ENCODE measurements at regions not wholly inside any gene's neighbourhood (a gene's known extent, or its start where the extent isn't known, plus 50 kb on each side); places are given as distances from the start of the nearest gene placed in this dataset.

DNA sequence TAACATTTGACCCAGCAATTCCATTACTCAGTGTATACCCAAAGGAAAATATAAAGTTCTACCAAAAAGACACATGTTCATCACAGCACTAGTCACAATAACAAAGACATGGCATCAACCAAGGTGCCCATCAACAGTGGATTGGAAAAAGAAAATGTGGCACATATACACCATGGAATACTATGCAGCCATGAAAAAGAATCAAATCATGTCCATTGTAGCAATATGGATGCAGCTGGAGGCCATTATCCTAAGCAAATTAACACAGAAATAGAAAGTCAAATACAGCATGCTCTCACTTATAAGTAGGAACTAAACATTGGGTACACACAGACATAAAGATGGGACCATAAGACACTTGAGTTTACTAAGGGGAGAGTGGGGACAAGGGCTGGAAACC is 441.9 kb upstream of the ID4 start:
- TF ChIP-seq, protein P1, sequence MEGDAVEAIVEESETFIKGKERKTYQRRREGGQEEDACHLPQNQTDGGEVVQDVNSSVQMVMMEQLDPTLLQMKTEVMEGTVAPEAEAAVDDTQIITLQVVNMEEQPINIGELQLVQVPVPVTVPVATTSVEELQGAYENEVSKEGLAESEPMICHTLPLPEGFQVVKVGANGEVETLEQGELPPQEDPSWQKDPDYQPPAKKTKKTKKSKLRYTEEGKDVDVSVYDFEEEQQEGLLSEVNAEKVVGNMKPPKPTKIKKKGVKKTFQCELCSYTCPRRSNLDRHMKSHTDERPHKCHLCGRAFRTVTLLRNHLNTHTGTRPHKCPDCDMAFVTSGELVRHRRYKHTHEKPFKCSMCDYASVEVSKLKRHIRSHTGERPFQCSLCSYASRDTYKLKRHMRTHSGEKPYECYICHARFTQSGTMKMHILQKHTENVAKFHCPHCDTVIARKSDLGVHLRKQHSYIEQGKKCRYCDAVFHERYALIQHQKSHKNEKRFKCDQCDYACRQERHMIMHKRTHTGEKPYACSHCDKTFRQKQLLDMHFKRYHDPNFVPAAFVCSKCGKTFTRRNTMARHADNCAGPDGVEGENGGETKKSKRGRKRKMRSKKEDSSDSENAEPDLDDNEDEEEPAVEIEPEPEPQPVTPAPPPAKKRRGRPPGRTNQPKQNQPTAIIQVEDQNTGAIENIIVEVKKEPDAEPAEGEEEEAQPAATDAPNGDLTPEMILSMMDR (IDR thresholded peaks at IDR 0.05), result no peak
- TF ChIP-seq EZH2phosphoT487 (IDR thresholded peaks at IDR 0.05; ENCODE audit: borderline replicate concordance, low read depth), result no peak
- no peak for TF ChIP-seq POLR2AphosphoS5 (IDR thresholded peaks at IDR 0.05; ENCODE audit: low read depth, low read length)
- TF ChIP-seq RCOR1 (IDR thresholded peaks at IDR 0.05; ENCODE audit: low read length), result no peak
- no peak for TF ChIP-seq GABPA (IDR thresholded peaks at IDR 0.05; ENCODE audit: low read depth)
- TF ChIP-seq, protein P2, sequence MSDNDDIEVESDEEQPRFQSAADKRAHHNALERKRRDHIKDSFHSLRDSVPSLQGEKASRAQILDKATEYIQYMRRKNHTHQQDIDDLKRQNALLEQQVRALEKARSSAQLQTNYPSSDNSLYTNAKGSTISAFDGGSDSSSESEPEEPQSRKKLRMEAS (IDR thresholded peaks at IDR 0.05; ENCODE audit: low read depth), result no peak
- TF ChIP-seq, protein P3, sequence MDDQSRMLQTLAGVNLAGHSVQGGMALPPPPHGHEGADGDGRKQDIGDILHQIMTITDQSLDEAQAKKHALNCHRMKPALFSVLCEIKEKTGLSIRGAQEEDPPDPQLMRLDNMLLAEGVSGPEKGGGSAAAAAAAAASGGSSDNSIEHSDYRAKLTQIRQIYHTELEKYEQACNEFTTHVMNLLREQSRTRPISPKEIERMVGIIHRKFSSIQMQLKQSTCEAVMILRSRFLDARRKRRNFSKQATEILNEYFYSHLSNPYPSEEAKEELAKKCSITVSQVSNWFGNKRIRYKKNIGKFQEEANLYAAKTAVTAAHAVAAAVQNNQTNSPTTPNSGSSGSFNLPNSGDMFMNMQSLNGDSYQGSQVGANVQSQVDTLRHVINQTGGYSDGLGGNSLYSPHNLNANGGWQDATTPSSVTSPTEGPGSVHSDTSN (IDR thresholded peaks at IDR 0.05), result no peak
- TF ChIP-seq RAD21 (IDR thresholded peaks at IDR 0.05; ENCODE audit: low read length), result no peak
- TF ChIP-seq SMC3 (IDR thresholded peaks at IDR 0.05; ENCODE audit: low read depth, low read length), result no peak
